HepG2 (cell line): ENCODE measurements at regions not wholly inside any gene's neighbourhood (a gene's known extent, or its start where the extent isn't known, plus 50 kb on each side); places are given as distances from the start of the nearest gene placed in this dataset.

ENCODE experiments used
- ATF7 ChIP-seq, 2 experiments: fragments of 450-650 bp in 1 of 2; sonication (generic) in 1 of 2; formaldehyde crosslinking in 1 of 2; IDR thresholded peaks; 2 replicates each; pipeline versions ENCODE4 v1.4.0 to v1.6.1; 2016 to 2020; ENCODE audit warnings: antibody characterized with exemption in 1 of 2, mild to moderate bottlenecking in 1 of 2, missing genetic modification reagents in 1 of 2
- EZH2 ChIP-seq: conservative IDR thresholded peaks from 2 replicates; pipeline ENCODE4 v1.6.1; 2012; ENCODE audit warnings: mild to moderate bottlenecking, low read depth, low read length, moderate library complexity
- FOXJ3 ChIP-seq: sonication (generic); formaldehyde crosslinking; IDR thresholded peaks from 2 replicates; pipeline ENCODE4 v1.4.0; 2020; ENCODE audit warnings: missing genetic modification reagents, mild to moderate bottlenecking, borderline replicate concordance
- FOXK1 ChIP-seq: sonication (generic); formaldehyde crosslinking; IDR thresholded peaks from 2 replicates; pipeline ENCODE4 v1.4.0; 2020; ENCODE audit warnings: low read depth, missing genetic modification reagents, borderline replicate concordance
- IRX3 ChIP-seq: sonication (generic); formaldehyde crosslinking; IDR thresholded peaks from 2 replicates; pipeline ENCODE4 v1.8.1; 2023; ENCODE audit warnings: mild to moderate bottlenecking, low read depth, missing genetic modification reagents, borderline replicate concordance
- MBNL3 ChIP-seq: fragments of 250-450 bp; sonication (Bioruptor Pico); conservative IDR thresholded peaks from 2 replicates; pipeline ENCODE4 v1.8.0; 2022; ENCODE audit warnings: mild to moderate bottlenecking, inconsistent platforms
- MED8 ChIP-seq: sonication (generic); formaldehyde crosslinking; IDR thresholded peaks from 2 replicates; pipeline ENCODE4 v1.8.1; 2023; ENCODE audit warnings: mild to moderate bottlenecking, missing genetic modification reagents; ENCODE audit not compliant: insufficient replicate concordance
- MYNN ChIP-seq: sonication (generic); formaldehyde crosslinking; IDR thresholded peaks from 2 replicates; pipeline ENCODE4 v1.4.0; 2020; ENCODE audit warnings: mild to moderate bottlenecking, low read depth, missing genetic modification reagents
- RBM22 ChIP-seq: fragments of 200-400 bp; formaldehyde crosslinking; optimal IDR thresholded peaks from 2 replicates; pipeline ENCODE3; 2017; ENCODE audit warnings: mild to moderate bottlenecking, low read length, moderate library complexity
- RFXAP ChIP-seq: sonication (generic); formaldehyde crosslinking; IDR thresholded peaks from 2 replicates; pipeline ENCODE4 v1.4.0; 2020; ENCODE audit warnings: missing genetic modification reagents, borderline replicate concordance
- TOE1 ChIP-seq: sonication (generic); formaldehyde crosslinking; IDR thresholded peaks from 2 replicates; pipeline ENCODE4 v1.4.0; 2020; ENCODE audit warnings: mild to moderate bottlenecking, missing genetic modification reagents
- ZFP82 ChIP-seq: sonication (generic); formaldehyde crosslinking; IDR thresholded peaks from 2 replicates; pipeline ENCODE4 v1.5.1; 2020; ENCODE audit warnings: mild to moderate bottlenecking, missing genetic modification reagents, borderline replicate concordance
- ZNF430 ChIP-seq: sonication (generic); formaldehyde crosslinking; IDR thresholded peaks from 2 replicates; pipeline ENCODE4 v1.9.0; 2021; ENCODE audit warnings: mild to moderate bottlenecking, missing genetic modification reagents
- ZNF768 ChIP-seq: sonication (generic); formaldehyde crosslinking; IDR thresholded peaks from 2 replicates; pipeline ENCODE4 v1.4.0; 2020; ENCODE audit warnings: missing genetic modification reagents
- ZUFSP ChIP-seq: sonication (generic); formaldehyde crosslinking; IDR thresholded peaks from 2 replicates; pipeline ENCODE4 v1.9.0; 2021; ENCODE audit warnings: missing genetic modification reagents, mild to moderate bottlenecking, borderline replicate concordance
- TF ChIP-seq, protein P1 (sequence below): sonication (generic); formaldehyde crosslinking; IDR thresholded peaks from one replicate; pipeline ENCODE4 v1.5.1; 2020; ENCODE audit warnings: mild to moderate bottlenecking, missing genetic modification reagents; ENCODE audit errors: not compliant biosample characterization
- TF ChIP-seq, protein P2 (sequence below): sonication (generic); formaldehyde crosslinking; IDR thresholded peaks from 2 replicates; pipeline ENCODE4 v1.5.0; 2020; ENCODE audit warnings: missing genetic modification reagents, mild to moderate bottlenecking, borderline replicate concordance

DNA sequence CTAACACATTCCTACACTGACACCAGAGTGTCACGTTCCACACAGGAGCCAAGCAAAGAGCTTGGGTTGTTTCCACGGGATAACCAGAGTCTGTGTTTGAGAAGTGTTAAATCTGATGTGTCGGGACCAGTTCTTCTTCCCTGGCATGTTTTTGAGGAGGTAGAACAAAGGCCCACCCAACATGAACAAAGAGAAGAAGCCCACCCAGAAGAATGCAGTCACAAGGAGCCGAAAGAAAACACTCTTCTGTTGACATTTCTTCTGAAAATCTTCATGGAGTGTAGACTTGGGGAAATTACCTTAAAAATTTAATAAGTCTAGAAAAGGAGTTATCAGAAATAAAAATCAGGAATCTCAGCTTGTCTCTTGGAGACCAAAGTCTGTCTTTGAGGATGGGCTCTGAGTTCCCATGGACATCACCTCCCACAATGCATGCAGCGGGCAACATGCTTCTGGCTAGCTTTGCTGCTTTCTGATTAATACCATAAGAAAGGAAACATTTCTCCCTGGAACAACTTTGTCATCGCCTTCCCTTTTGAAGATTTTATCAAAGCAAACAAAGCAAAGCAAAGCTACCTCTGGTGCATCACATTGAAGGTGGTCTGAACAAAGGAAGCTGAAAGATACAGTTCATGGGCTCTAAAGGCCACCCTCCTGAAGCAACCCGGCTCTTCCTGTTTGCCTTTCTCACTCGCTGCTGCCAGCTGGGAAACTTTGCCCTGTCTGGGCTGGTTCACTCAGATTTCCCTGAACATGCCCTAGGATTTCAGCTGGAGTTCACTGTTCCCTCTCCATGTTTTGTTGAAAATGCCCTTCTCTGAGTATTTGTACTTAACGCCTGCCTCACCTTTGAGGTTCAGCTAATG is 448.1 kb downstream of the KIF16B start (continued):
- TF ChIP-seq, protein P1, sequence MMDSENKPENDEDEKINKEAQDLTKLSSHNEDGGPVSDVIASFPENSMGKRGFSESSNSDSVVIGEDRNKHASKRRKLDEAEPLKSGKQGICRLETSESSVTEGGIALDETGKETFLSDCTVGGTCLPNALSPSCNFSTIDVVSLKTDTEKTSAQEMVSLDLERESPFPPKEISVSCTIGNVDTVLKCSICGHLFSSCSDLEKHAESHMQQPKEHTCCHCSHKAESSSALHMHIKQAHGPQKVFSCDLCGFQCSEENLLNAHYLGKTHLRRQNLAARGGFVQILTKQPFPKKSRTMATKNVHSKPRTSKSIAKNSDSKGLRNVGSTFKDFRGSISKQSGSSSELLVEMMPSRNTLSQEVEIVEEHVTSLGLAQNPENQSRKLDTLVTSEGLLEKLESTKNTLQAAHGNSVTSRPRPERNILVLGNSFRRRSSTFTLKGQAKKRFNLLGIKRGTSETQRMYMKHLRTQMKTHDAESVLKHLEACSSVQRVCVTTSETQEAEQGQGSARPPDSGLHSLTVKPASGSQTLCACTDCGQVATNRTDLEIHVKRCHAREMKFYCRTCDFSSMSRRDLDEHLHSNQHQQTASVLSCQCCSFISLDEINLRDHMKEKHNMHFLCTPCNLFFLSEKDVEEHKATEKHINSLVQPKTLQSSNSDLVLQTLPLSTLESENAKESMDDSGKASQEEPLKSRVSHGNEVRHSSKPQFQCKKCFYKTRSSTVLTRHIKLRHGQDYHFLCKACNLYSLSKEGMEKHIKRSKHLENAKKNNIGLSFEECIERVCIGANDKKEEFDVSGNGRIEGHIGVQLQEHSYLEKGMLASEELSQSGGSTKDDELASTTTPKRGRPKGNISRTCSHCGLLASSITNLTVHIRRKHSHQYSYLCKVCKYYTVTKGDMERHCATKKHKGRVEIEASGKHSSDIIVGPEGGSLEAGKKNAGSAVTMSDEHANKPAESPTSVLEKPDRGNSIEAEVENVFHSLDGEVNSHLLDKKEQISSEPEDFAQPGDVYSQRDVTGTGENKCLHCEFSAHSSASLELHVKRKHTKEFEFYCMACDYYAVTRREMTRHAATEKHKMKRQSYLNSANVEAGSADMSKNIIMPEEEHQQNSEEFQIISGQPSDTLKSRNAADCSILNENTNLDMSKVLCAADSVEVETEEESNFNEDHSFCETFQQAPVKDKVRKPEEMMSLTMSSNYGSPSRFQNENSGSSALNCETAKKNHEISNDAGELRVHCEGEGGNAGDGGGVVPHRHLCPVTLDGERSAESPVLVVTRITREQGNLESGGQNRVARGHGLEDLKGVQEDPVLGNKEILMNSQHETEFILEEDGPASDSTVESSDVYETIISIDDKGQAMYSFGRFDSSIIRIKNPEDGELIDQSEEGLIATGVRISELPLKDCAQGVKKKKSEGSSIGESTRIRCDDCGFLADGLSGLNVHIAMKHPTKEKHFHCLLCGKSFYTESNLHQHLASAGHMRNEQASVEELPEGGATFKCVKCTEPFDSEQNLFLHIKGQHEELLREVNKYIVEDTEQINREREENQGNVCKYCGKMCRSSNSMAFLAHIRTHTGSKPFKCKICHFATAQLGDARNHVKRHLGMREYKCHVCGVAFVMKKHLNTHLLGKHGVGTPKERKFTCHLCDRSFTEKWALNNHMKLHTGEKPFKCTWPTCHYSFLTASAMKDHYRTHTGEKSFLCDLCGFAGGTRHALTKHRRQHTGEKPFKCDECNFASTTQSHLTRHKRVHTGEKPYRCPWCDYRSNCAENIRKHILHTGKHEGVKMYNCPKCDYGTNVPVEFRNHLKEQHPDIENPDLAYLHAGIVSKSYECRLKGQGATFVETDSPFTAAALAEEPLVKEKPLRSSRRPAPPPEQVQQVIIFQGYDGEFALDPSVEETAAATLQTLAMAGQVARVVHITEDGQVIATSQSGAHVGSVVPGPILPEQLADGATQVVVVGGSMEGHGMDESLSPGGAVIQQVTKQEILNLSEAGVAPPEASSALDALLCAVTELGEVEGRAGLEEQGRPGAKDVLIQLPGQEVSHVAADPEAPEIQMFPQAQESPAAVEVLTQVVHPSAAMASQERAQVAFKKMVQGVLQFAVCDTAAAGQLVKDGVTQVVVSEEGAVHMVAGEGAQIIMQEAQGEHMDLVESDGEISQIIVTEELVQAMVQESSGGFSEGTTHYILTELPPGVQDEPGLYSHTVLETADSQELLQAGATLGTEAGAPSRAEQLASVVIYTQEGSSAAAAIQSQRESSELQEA = no peak
- TF ChIP-seq RBM22 = no peak
- TF ChIP-seq TOE1 (CRISPR knock-in tag) = no peak
- no peak for TF ChIP-seq ZUFSP (CRISPR knock-in tag)
- no peak for TF ChIP-seq IRX3 (CRISPR knock-in tag)
- TF ChIP-seq MYNN (CRISPR knock-in tag) = no peak
- peak; percentile 48; the same call in 1 of the 2 replicates for TF ChIP-seq FOXJ3 (CRISPR knock-in tag)
- TF ChIP-seq FOXK1 (CRISPR knock-in tag) = no peak
- TF ChIP-seq, protein P2, sequence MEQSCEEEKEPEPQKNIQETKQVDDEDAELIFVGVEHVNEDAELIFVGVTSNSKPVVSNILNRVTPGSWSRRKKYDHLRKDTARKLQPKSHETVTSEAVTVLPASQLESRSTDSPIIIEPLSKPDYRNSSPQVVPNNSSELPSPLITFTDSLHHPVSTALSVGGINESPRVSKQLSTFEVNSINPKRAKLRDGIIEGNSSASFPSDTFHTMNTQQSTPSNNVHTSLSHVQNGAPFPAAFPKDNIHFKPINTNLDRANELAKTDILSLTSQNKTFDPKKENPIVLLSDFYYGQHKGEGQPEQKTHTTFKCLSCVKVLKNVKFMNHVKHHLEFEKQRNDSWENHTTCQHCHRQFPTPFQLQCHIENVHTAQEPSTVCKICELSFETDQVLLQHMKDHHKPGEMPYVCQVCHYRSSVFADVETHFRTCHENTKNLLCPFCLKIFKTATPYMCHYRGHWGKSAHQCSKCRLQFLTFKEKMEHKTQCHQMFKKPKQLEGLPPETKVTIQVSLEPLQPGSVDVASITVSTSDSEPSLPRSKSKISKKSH (CRISPR knock-in tag) = no peak
- TF ChIP-seq MED8 (CRISPR knock-in tag) = no peak
- TF ChIP-seq EZH2 = no peak
- no peak for TF ChIP-seq ATF7 (IDR thresholded peaks at IDR 0.05)
- TF ChIP-seq ATF7 (CRISPR knock-in tag; IDR thresholded peaks at IDR 0.05) = no peak
- TF ChIP-seq ZFP82 (CRISPR knock-in tag) = no peak
- no peak for TF ChIP-seq ZNF768 (CRISPR knock-in tag)
- no peak for TF ChIP-seq MBNL3 (CRISPR knock-in tag)
- TF ChIP-seq RFXAP (CRISPR knock-in tag) = no peak
- no peak for TF ChIP-seq ZNF430
